Erythroblast (primary cell): ENCODE measurements at regions not wholly inside any gene's neighbourhood (a gene's known extent, or its start where the extent isn't known, plus 50 kb on each side); places are given as distances from the start of the nearest gene placed in this dataset.
A peak's percentile ranks its signal among the peaks of the same experiment; 100 is the strongest.

Source experiments
- DNase-seq, 2 experiments: peaks; one replicate each; lab custom pipeline; 2025; lab: John Stamatoyannopoulos, UW
- GATA1 ChIP-seq: IDR thresholded peaks from 2 replicates; pipeline ENCODE4 v1.6.1; 2011; ENCODE audit warnings: low read depth, mild to moderate bottlenecking, control low read depth, low read length, moderate library complexity
- POLR2A ChIP-seq: IDR thresholded peaks from 2 replicates; pipeline ENCODE4 v1.6.1; 2011; ENCODE audit warnings: mild to moderate bottlenecking, low read length

DNA sequence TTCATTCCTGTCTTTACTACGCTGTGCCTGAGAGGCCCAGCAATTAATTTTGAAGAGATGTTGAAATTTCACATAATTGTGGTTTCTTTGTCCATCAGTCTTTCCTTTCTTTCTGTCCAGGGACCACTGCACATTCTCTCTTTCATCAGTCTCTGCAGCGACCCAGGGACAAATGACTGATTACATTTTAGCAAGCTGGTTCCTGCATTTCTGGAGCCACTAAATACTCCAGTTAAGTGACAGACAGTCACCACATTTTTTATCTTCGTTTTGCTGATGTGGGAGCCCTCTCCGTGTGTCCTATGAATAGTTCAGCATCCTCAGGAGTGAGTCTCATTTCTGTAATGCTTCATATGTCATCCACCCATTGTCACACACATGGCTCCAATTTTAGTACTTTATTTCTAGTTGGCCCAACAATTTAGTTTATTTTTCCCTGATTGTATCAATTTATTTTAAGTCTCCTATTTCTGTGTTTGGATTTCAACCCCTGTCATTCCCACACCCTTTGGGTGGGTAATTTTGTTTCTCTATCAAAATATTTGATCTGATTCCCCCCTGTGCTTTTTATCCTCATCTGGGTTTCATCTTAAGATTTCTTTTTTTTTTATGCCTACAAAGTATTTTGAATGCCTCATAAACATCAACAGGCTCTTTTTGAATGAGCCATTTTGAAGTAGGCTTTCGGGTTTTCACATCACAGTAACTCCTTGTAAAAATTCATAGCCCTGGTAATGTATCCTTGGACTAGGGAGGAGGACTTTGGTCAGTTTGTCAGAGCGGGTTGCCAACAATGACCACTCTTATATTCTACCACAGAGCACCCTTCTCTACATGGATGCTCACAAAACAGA is 1196.5 kb downstream of the GALC start:
- TF ChIP-seq GATA1 (no peak), POLR2A (no peak)
- no peak for DNase-seq

GRCh38 chr14:86794689-86795088 is 1198.3 kb downstream of the GALC start:
- DNase-seq = no peak
- no peak for TF ChIP-seq GATA1
- TF ChIP-seq POLR2A = no peak

- no peak for TF ChIP-seq GATA1
- TF ChIP-seq POLR2A = no peak
- peak; percentile 36 to 43 for DNase-seq
Measured at GRCh38 chr14:86790408-86791364, 1202.3 kb downstream of the GALC start.

DNA sequence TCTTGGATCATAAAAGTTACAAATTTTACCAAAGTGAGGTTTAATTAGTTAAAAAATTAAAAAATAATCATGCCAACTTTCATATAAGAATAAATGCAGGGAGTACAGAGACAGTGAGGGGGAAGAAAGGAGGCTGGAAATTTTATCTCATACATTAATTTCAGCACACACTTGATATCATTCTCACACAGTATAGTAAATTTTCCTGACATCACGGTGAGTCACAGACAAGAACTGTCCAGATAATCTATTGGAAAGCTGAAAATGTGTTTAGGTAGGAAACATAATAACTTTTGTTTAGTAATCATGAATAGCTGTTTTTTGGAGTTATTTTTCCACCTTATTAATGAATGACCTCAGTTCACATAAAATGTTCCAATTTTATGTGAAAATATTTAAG is 1204.8 kb downstream of the GALC start:
- TF ChIP-seq POLR2A (no peak), GATA1 (no peak)

DNA sequence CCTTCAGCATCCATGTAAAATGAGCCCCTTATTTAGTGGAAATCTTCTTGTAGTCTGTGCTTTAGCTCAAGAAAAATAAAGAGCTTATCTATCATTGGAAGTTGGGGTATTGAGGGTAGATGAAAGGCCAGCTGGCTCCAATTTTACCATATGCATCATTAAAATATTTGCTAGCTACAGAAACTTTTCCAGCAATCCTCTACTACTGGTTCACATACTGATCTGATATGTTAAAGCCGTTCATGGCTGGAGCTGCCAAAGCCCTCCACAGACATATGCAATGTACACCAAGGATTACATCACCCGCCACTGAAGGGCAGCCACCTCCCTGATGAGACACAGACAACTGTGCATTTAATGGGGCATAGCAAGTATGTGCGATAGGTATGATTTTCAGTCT is 1205.3 kb downstream of the GALC start:
- no peak for TF ChIP-seq POLR2A
- no peak for TF ChIP-seq GATA1
- peak; percentile 71 to 82 for DNase-seq

More for the DNA sequence above, 1204.8 kb downstream of the GALC start:
- DNase-seq = peak; percentile 42 to 63

DNA sequence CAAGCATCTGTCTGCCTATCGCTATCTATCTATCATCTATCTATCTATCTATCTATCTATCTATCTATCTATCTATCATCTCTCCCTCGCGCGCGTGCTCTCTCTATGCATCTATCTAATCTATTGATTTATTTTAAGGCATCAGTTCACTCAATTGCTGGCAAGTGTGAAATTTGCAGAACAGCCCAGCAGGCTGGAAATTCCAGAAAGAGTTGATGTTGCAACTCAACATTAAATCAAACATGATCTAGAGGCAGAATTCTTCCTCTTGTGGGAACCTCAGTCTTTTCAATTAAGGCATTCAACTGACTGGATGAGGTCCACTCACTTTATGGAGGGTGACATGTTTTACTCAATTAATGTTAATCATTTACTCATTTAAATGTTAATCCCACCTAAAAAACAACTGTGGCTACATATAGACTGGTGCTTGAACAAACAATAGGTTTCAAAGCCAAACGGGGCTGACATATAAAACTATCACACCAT is 1210.8 kb downstream of the GALC start:
- DNase-seq = no peak
- TF ChIP-seq GATA1 = no peak
- TF ChIP-seq POLR2A = no peak

- TF ChIP-seq POLR2A = no peak
- TF ChIP-seq GATA1 = no peak
- DNase-seq = no peak
Measured at GRCh38 chr14:86780876-86781510, 1212.0 kb downstream of the GALC start.

GRCh38 chr14:86780461-86780860 is 1212.5 kb downstream of the GALC start:
- DNase-seq = no peak

GRCh38 chr14:86779416-86779815 is 1213.6 kb downstream of the GALC start:
- no peak for DNase-seq
- no peak for TF ChIP-seq GATA1

More at GRCh38 chr14:86780461-86780860, 1212.5 kb downstream of the GALC start:
- TF ChIP-seq POLR2A (no peak), GATA1 (no peak)

DNA sequence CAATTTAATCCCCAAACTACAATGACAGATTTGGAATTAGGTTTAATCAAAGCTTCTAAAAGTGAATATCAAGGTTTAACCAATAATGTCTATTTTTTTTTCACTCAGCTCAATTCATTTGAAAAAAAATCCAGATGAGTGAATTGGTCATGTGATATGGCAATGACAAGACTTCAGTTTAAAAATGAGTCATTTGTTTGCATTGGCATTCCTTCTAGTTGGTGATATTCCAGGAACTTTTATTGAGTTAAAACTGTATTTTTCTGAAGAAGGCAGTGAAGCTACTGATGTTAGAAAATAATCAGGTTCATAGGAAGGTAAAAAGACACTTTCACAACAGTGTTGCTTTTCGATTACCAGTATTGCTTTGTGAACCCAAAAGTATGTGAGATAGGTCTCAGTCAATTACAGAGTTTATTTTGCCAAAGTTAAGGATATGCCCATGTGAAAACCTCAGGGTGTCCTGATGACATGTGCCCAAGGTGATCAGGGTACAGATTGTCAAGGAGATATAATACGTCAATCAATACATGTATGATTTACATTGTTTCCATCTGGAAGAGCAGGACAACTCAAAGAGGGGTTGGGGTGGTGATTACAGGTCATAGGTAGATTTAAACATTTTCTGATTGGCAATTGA is 1214.9 kb downstream of the GALC start:
- no peak for TF ChIP-seq GATA1
- TF ChIP-seq POLR2A = no peak
- DNase-seq = no peak

- DNase-seq = peak; percentile 33 to 72
Measured at GRCh38 chr14:86775896-86776295, 1217.1 kb downstream of the GALC start.

- no peak for TF ChIP-seq POLR2A
- TF ChIP-seq GATA1 = no peak
- DNase-seq = no peak
Measured at GRCh38 chr14:86774916-86775315, 1218.1 kb downstream of the GALC start.

GRCh38 chr14:86772075-86772474 is 1220.9 kb downstream of the GALC start:
- TF ChIP-seq GATA1 (no peak), POLR2A (no peak)
- no peak for DNase-seq

- TF ChIP-seq POLR2A (no peak), GATA1 (no peak)
- DNase-seq = no peak
Measured at GRCh38 chr14:86770186-86770585, 1222.8 kb downstream of the GALC start.

DNA sequence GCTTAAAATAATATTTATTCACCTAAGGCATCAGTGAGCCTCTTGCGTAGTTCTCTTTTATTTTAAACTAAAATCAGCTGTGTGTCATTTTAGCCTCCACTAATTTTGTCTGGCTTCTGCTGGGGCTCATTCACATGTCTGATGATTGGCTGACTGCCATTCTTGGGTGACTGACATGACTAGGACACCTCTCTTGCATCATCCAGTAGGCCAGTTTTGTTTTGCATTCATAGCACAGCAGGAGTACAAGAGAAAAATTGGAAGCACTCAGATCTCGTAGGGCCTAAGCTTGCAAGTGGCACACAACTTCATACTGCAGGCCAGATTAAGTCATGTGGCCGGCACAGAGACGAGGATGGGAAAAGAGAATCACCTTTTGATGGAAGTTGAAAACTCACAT is 1226.5 kb downstream of the GALC start:
- DNase-seq = peak; percentile 67 to 86
- TF ChIP-seq GATA1 = no peak
- no peak for TF ChIP-seq POLR2A
